ENCODE measurements at regions not wholly inside any gene's neighbourhood (a gene's known extent, or its start where the extent isn't known, plus 50 kb on each side); places are given as distances from the start of the nearest gene placed in this dataset.

- no peak for TF ChIP-seq BACH2 (CRISPR knock-in tag; IDR thresholded peaks at IDR 0.05; ENCODE audit: borderline replicate concordance)
- no peak for TF ChIP-seq ARNTL (CRISPR knock-in tag; IDR thresholded peaks at IDR 0.05; ENCODE audit: borderline replicate concordance, low read depth)
- no peak for TF ChIP-seq ZFP3 (CRISPR knock-in tag; IDR thresholded peaks at IDR 0.05)
- no peak for TF ChIP-seq ZFP30 (CRISPR knock-in tag; IDR thresholded peaks at IDR 0.05)
- no peak for TF ChIP-seq ZC3H10 (CRISPR knock-in tag; IDR thresholded peaks at IDR 0.05)
- no peak for ATAC-seq
Measured at GRCh38 chr11:11045156-11045930, 187.5 kb upstream of the ZBED5 start.

DNA sequence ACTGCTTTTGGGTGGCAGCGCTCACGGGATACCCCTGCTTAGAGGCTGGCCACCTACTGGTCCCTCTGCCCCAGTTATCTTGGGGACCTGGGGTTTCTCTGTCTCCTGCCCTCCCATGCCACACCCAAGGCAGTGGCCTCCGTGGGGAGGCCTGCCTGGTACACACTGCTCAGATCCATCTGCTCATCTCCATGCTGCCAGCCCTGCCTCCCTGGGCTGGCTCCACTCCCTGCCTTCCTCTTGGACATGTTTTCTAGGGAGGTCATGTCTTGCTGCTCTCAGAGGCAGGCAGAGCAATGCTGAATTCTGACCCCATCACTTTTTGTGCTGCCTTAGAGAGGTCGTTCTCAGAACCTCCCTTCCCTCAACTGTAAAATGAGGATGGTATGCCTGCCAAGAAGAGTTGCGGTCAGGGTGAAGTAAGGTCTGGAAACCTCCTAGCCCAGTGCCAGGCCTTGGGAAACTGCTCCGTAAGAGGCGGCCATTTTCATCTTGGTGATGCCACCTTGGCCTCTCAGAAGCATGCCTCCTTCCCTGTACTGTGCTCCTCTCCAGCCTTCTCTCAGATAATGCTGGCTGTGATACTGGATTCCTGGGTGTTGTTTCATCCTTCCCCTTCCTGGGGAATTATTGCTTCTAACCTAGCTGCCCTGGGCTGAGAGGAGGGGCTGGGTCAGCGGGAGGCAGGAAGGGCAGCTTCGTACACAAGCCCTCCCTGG is 186.4 kb upstream of the ZBED5 start:
- TF ChIP-seq ZFP30 (CRISPR knock-in tag; IDR thresholded peaks at IDR 0.05): no peak
- no peak for TF ChIP-seq ZNF565 (CRISPR knock-in tag; conservative IDR thresholded peaks at IDR 0.05; ENCODE audit: low read depth)
- ATAC-seq: no peak

DNA sequence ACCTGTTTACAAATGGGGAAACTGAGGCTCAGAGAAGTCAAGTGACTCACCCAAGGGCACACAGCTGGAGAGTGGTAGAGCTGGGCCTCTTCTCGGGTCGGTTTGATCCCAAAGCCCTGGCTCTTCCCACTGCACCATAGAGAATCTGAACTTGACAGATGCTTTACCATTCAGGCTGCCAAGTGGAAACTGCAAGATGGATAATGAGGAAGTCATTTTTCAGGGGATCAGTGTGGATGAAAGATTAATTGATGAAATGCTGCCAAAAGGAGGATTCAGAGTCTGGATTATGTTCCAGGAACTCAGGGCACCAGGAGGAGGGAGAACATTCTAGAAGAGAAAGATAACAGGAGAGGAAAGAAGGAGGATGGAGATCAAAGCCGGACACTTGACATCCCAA is 185.9 kb upstream of the ZBED5 start:
- ATAC-seq: no peak
- no peak for TF ChIP-seq ARNTL (CRISPR knock-in tag; IDR thresholded peaks at IDR 0.05; ENCODE audit: borderline replicate concordance, low read depth)
- TF ChIP-seq TSHZ2 (CRISPR knock-in tag; IDR thresholded peaks at IDR 0.05): no peak
- TF ChIP-seq PPARA (CRISPR knock-in tag; IDR thresholded peaks at IDR 0.05; ENCODE audit: borderline replicate concordance): no peak
- no peak for TF ChIP-seq ZC3H10 (CRISPR knock-in tag; IDR thresholded peaks at IDR 0.05)
- no peak for TF ChIP-seq ZFP30 (CRISPR knock-in tag; IDR thresholded peaks at IDR 0.05)
- TF ChIP-seq ISL1 (CRISPR knock-in tag; IDR thresholded peaks at IDR 0.05): no peak
- no peak for TF ChIP-seq RARB (CRISPR knock-in tag; IDR thresholded peaks at IDR 0.05)
- TF ChIP-seq ZFP3 (CRISPR knock-in tag; IDR thresholded peaks at IDR 0.05): no peak
- no peak for TF ChIP-seq TCF4 (CRISPR knock-in tag; IDR thresholded peaks at IDR 0.05; ENCODE audit: borderline replicate concordance)
- no peak for TF ChIP-seq ZNF8 (CRISPR knock-in tag; IDR thresholded peaks at IDR 0.05)
- TF ChIP-seq ZNF70 (CRISPR knock-in tag; IDR thresholded peaks at IDR 0.05): no peak
- TF ChIP-seq GLIS3 (CRISPR knock-in tag; IDR thresholded peaks at IDR 0.05): no peak
- no peak for TF ChIP-seq SNAI2 (CRISPR knock-in tag; IDR thresholded peaks at IDR 0.05)
- TF ChIP-seq, protein P1, sequence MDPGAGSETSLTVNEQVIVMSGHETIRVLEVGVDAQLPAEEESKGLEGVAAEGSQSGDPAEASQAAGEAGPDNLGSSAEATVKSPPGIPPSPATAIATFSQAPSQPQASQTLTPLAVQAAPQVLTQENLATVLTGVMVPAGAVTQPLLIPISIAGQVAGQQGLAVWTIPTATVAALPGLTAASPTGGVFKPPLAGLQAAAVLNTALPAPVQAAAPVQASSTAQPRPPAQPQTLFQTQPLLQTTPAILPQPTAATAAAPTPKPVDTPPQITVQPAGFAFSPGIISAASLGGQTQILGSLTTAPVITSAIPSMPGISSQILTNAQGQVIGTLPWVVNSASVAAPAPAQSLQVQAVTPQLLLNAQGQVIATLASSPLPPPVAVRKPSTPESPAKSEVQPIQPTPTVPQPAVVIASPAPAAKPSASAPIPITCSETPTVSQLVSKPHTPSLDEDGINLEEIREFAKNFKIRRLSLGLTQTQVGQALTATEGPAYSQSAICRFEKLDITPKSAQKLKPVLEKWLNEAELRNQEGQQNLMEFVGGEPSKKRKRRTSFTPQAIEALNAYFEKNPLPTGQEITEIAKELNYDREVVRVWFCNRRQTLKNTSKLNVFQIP (CRISPR knock-in tag; IDR thresholded peaks at IDR 0.05; ENCODE audit: borderline replicate concordance, low read depth): no peak
- no peak for TF ChIP-seq ZNF565 (CRISPR knock-in tag; conservative IDR thresholded peaks at IDR 0.05; ENCODE audit: low read depth)

DNA sequence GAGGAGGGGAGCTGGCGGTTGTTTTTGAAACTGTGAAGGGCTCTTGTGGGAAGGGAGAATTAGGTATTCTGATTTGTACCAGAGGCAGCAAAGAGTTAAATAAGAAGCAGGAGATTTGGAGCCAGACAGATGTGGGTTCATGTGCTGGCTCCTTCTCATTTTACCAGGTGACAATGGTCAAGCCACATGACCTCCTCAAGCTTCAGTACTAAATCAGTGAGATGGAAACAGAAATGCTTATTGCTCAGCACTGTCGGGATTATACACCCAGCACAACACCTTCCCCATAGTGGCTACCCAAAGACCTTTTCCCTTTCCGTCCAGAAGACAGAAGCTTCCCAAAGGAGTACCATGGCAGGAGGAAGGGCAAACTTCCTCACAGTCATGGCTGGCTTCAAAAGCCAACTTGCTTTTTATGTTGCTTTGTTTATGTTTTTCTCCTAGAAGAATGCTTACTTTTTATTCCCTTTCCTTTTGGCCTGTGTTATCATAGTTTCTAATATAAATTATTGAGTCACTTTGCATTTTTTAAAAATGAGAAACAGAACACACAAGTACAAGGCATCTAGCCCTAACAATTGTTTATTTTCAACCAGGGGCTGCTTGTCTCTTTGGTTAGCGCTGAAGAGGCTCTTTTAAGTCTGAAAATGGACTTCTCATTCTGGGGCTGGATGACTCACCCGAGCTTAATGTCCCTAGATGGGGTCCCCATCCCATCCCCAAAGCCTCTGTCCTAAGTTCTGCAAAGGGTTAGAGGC is 181.5 kb upstream of the ZBED5 start:
- TF ChIP-seq OSR1 (CRISPR knock-in tag; IDR thresholded peaks at IDR 0.05): no peak
- no peak for TF ChIP-seq TOX (CRISPR knock-in tag; IDR thresholded peaks at IDR 0.05; ENCODE audit: borderline replicate concordance)
- no peak for TF ChIP-seq CSDC2 (CRISPR knock-in tag; IDR thresholded peaks at IDR 0.05)
- no peak for ATAC-seq

GRCh38 chr11:11038782-11039181 is 180.9 kb upstream of the ZBED5 start:
- no peak for ATAC-seq
- TF ChIP-seq ZFP3 (CRISPR knock-in tag; IDR thresholded peaks at IDR 0.05) (no peak), GLIS3 (CRISPR knock-in tag; IDR thresholded peaks at IDR 0.05) (no peak), ZNF8 (CRISPR knock-in tag; IDR thresholded peaks at IDR 0.05) (no peak), TOX (CRISPR knock-in tag; IDR thresholded peaks at IDR 0.05; ENCODE audit: borderline replicate concordance) (no peak), ZC3H10 (CRISPR knock-in tag; IDR thresholded peaks at IDR 0.05) (no peak), TSHZ2 (CRISPR knock-in tag; IDR thresholded peaks at IDR 0.05) (no peak), ZNF565 (CRISPR knock-in tag; conservative IDR thresholded peaks at IDR 0.05; ENCODE audit: low read depth) (no peak), CSDC2 (CRISPR knock-in tag; IDR thresholded peaks at IDR 0.05) (no peak), ISL1 (CRISPR knock-in tag; IDR thresholded peaks at IDR 0.05) (no peak), SNAI2 (CRISPR knock-in tag; IDR thresholded peaks at IDR 0.05) (no peak), PATZ1 (CRISPR knock-in tag; IDR thresholded peaks at IDR 0.05; ENCODE audit: borderline replicate concordance) (no peak), PPARA (CRISPR knock-in tag; IDR thresholded peaks at IDR 0.05; ENCODE audit: borderline replicate concordance) (no peak), ARNTL (CRISPR knock-in tag; IDR thresholded peaks at IDR 0.05; ENCODE audit: borderline replicate concordance, low read depth) (no peak), ZFP30 (CRISPR knock-in tag; IDR thresholded peaks at IDR 0.05) (no peak)

Measured in SK-N-SH treated with all-trans-retinoic acid at 6 μM for 48 hours (cell line).